GM21825 (cell line): ENCODE measurements at regions not wholly inside any gene's neighbourhood (a gene's known extent, or its start where the extent isn't known, plus 50 kb on each side); places are given as distances from the start of the nearest gene placed in this dataset.

Source experiments
- ATAC-seq: cut with Tn5 transposase; IDR thresholded peaks from one replicate; pipeline ENCODE4 v1.9.1; 2021; ENCODE audit warnings: mild to moderate bottlenecking, moderate library complexity; ENCODE audit not compliant: unreplicated experiment

DNA sequence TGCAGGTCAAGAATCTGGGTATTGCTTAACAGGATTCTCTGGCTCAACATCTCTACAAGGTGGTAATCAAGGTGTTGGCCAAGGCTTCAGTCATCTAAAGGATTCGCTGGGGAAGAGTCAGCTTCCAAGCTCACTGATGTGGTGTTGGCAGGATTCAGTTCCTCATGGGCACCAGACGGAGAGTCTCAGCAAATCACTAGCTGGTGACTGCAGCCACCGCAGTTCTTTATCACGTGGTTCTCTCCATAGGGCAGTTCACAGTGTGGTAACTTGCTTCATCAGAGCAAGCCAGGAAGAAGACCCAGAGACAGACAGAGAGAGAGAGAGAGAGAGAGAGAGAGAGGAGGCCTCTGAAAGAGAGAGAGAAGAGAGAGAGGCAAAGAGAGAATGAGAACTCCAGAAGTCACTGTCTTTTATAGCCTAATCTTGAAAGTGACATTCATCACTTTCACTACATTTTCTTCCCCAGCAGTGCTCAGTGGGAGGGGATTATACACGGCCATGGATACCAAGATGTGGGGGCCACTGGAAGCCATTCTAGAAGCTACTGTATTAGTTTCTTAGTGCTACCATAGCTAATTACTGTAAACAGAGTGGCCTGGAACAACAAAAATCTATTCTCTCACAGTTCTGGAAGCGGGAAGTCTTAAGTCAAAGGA lies 109.2 kb upstream of the SMIM23 start:
- ATAC-seq: no peak

DNA sequence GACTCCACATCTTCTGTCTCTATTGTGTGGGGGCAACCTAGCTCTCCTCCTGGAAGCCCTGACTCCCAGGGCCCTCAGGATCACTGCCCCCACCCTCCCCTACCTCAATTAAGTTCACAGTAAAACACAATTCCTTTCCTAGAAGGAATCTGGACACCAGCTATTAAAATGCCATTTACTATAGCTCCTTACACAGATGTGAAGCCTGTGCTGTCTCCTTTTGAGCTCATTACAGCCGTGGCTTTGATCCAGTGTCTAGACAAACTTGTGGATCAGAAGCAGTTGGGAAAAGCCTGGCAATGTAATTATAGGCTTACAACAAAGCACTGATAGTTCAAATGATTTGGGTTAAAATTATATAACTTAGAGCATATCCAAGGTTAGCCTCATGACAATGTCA lies 107.0 kb upstream of the SMIM23 start:
- no peak for ATAC-seq

DNA sequence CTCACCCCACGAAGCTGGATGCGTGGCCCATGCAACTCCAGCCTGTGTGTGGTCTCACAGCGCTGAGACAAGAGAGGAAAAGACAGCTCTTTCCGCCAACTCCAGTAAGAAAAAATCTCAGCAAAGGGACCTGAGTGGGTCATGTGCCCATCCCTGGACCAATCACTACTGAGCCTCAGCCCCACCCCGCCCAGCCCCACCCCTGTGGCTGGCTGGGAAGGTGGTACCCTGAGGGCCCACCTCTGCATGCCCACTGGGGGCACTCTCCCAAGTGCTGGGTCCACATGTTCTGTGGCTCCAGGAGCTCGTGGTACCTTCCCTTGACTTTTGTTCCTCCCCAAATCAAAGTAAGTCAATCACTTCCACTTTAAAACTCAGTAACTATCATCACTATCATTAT lies 105.1 kb upstream of the SMIM23 start:
- ATAC-seq: no peak

DNA sequence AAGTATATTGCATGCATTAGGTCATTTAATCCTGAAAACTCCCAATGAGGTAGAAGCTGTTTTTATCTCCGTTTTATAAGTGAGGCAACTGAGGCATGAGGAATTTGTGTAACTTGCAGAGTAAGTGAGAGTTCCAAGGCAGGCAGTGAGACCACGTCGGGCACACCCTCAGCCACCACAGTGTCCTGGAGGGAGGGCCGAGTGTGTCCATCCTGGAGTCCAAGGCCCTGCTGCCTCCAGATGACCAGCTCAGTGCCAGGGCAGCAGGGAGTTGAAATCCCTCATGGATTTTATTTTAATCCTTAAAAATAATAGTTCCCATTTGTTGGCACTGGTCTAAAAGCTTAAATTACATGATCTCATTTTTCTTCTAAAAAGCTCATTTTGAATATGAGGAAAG lies 104.6 kb upstream of the SMIM23 start:
- no peak for ATAC-seq

DNA sequence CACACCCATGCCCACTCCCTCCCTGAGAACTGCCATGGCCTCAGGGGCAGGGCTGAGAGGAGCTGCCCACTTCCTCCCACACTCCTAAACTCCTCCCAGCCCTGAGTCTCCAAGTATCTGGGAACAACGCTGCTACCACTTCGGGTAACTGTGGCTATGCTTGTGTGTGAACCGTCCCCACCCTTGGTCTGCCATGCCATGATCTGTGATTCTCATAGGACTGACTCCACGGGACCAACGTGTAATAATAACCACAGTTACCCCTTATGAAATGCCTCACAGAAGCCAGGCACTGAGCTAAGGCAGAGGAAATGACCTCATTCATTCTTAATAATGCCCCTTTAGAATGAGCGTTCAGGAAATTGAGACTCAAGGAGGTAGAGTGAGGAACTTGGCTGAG lies 103.9 kb upstream of the SMIM23 start:
- no peak for ATAC-seq

DNA sequence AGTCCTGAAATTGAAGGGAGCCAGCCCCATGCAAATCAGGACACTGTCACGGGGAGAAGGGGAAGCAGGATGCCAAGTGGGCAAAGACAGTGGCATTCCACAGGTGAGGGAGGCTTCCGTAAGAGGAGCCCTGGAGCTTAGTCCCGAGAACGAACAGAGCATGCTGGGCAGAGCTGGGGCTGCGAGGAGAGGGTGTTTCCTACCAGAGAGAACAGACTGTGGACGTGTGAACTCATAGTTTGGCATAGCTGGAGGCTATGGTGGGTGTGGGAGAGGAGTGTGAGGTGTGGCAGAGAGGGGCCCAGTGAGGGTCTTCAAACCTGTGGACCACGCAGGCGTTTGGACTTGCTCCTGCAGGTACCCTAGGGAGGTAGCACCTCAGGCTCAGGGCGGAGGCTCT lies 102.8 kb upstream of the SMIM23 start:
- ATAC-seq: no peak

DNA sequence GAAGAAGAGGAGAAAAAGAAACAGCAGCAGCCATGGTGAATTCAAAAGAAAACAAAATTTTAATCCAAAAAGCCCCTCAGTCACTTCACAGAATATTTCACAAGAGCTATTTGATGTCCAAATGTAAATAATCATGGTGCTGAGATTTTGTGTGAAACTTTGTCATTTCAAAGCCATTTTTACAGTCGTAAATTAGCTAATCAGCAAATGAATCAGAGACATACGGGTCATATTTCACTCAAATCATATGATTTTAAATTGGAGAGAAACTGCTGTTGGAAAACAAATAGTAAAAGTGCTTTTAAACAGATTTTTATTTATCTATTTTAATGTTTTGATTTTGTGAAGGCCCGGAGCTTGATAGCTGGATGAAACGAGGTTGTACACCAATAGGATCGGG lies 101.4 kb upstream of the SMIM23 start:
- ATAC-seq: no peak

DNA sequence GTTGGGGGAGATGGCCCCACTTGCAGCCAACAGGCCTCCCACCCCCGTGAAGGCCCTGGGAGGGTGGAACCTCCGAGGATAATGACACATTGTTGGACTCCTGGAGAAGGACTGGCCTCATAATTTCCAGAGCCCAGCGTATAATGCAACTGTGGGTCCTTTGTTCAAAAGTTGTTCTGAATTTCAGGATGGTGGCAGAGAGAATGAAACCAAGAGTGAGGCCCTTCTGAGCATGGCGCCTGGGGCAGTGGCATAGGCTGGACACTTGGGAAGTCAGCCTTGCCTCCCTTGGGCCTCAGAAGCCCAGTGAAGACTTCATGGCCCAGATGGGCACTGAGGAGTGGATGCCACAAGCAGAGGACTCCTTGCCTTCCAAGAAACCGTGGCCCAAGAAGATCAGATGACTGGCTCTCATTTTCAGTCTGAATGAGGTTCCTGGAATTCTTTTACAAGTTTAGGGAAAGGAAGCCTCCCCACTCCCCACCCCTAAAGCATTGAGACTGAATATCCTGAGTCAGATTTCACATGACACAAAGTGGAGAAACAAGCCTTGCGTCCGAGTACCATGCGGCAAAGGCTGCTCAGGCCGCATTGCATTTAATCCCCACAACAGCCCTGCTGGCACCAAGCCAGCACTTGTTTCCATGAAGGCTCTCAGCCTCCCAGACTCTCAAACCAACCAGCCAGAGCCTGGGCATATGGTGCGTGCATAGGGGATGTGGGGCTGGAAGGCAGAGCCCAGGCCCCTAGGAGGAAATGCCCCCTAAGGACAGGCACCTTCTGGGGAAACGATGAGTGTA lies 96.7 kb upstream of the SMIM23 start:
- no peak for ATAC-seq

DNA sequence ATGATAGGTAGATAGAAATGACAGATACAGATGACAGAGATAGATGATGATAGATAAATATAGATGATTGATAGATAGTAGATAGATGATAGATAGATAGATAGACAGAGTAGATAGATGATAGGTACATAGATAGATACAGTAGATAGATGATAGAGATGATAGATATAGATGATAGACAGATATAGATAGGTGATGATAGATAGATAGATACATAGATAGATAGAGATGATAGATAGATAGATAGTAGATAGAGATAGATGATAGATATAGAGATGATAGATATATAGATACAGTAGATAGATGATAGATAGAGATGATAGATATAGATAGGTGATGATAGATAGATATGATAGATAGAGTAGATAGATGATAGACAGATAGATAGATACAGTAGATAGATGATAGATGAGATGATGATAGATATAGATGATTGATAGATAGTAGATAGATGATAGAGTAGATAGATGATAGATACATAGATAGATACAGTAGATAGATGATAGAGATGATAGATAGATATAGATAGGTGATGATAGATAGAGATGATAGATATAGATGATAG lies 95.7 kb upstream of the SMIM23 start:
- ATAC-seq: no peak

DNA sequence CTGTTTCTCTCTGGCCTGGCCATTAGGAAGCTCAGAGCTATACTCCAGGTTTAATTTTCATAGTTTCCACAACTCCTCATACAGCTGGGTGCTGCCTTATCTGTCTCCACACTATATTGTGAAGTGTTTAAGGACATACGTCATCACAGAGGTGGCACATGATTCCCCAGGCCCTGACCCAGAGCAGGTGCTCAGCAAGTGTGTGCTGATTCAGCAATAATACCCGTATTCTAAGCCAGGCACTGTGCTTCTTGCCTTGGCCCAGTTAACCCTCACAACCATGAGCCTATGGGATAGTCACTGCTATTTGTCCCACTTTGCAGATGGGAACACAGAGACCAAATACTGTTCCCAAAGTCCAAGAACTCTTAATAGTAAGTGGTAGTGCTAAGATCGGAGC lies 93.5 kb upstream of the SMIM23 start:
- ATAC-seq: no peak

DNA sequence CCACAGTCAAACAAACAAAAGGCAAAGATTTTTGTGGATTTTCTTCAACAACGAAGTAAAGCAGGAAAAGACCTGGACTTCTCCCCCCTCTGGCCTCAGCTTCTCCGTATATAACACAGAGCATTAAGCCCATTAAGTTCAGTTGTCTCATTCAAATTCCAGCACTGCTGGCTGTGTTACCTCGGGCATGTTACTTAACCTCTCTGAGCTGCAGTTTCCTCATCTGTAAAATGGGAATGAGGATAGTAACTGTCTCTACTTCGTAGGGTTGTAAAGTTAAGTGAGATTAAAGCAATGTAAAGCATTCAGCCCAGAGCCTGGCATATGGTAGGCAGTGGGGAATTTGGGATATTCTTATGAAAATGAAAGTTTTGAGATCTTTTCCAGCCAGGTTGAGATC lies 92.7 kb upstream of the SMIM23 start:
- ATAC-seq: no peak

DNA sequence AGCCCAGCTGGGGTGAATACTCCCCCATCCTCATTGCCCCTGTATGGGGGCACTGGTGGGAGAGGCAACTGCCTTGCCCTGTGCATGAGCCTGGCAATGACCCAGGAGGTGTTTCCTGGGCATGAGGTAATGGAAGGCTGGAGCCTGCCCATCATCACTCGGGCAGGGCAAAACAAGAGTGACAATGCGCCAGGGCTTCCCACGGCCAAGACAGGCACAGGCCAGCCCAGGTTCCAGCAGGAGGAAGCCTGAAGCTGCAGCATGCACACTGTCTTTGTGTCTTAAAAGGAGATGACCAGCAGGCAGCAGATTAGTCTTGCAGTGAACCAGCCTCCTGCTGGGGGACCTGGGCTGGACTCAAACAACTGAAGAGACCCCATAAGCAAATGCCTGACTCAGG lies 92.2 kb upstream of the SMIM23 start:
- no peak for ATAC-seq

DNA sequence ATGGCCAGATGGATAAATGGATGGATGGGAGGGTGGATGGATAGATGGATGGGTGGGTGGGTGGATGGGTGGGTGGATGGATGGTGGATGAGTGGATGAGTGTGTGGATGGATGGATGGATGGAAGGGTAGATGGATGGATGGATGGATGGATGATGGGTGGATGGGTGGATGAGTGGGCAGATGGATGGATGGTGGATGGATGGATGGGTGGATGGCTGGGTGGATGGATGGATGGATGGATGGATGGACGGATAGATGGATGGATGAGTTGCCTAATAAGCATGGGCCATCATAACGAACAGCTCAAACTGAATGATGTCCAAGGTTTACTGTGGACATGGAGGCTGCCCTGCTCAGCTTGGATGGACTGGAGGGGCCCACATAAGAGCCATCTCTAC lies 89.8 kb upstream of the SMIM23 start:
- ATAC-seq: no peak

DNA sequence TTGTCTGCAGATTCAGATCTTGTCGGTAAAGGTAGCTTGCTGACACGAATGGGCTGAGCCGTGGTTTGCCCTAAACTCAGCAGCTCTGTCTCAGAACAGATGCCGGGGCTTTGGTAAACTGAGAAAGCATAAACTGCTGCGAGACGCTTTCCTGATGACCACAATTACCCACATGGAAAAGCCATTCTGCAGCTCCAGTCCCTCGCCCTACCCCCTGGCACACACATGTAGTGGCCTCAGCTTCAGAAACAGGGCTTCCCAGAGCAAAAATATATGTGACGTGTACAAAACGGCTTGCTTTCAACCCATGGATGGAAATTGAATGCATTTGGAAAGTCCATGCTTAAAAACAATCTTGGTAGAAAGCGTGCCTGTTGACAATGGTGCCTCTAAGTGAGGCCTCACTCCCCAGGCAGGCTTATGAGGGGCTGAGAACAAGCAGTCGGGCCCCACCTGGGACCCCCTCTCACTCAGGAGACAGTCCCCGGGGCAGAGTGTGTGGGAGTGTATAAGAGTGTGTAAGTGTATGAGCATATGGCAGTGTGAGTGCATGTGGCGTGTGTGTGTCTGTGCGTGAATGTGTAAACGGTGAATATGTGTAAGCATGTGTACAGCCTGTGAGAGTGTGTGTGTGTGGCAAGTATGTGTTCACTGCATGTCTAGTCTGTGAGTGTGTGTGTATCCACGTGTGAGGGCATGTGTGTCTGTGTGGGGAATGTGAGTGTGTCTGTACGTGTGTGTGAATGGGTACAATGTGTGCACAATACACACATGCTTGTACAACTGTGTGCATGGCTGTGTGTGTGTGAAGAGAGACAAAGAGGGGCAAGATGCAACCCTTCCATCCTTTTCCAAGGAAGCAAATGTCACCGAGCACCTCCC lies 88.2 kb upstream of the SMIM23 start:
- no peak for ATAC-seq

DNA sequence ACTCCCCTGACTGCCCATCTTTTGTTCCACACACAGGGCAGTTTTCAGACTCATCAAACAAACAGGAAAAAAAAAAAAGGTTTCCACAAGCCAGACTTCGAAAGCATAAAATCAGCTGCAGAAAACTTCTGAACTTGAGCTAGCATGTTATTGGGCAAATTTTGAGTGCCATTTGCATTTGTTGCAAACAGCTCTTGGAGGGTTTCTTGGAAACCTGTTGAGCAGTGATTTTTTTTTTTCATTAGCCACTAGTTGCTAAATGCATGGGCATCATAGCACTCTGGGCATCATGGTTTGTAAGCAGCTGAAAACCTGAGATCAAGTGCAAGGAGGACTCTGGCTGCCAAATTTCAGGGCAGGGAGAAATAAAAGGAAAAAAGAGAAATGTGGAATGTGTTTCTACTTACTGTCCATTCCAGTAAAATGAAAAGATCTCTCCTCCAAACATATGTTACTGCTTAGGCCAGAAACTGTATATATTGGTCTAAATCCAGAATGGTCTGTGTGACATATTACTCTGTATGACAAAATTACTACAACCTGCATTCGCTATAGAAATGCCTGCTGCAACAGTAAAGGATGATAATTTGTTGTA lies 85.2 kb upstream of the SMIM23 start:
- ATAC-seq: no peak

DNA sequence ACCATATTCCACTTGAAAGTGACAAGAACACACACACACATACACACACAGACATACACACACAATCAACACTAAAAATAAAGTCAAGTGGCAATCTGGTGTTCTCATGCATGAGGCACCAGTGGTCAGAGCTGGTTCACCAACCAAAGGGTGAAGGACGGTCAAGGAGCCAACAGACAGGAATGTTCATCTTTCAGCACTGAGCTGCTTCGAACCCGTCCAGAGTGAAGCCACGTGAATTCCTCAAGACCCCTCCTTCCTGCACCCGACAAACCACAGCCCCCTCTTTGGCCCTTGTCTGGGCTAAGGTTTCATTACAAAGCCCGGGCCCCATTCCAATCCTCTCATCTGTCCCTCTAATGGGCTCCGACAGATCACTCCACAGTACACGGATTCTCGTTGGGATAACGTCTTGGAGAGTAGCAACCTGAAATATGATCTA lies 84.5 kb upstream of the SMIM23 start:
- ATAC-seq: no peak

DNA sequence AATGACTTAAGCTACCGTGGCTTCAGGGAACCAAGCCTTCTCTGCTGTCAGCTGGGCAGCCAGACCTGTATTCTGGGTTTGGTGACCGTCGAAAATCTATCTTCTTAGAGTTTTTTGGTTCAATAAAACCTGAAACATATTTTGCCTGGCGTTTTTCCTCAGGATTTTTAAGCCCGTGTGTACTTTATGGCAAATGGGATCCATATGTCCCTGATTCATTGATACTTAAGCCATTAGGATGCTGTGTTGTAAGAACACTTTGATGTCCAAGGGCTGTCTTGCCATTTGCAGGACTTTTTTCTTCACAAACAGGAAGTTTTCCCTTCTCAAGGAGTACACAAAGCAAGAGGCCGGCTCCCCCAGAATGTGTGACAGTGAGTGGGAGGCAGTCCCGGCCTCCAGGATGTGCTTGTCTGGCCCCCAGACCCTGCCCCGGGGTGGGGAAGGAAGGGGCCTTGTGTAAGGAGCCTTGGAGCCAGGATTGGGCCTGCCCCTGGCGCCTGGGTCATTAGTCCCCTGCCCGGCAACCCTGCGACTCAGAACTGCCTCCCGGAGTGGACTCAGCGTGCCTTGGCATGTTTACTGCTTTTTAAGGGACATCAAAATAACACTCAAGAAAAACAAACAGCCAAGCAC lies 83.4 kb upstream of the SMIM23 start:
- no peak for ATAC-seq

DNA sequence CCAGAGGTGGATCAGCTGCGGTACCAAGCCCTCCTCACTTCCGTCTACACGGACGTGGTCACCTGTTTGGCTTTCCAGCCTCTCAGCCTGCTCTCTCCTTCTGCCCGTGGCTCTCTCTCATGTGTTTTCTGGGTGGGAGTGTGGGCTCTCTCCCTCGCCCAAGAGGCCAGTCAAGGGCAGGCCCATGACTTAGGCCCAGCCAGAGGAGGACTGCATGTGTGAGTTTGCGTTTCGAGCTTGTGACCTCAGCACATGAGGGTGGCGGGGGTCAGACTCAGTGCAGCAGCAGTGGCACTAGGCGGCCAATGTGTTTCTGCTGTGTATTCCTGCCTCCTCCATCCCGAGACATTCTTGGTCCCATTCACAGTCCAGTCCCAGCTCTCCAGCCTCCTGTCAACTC lies 82.5 kb upstream of the SMIM23 start:
- ATAC-seq: no peak

DNA sequence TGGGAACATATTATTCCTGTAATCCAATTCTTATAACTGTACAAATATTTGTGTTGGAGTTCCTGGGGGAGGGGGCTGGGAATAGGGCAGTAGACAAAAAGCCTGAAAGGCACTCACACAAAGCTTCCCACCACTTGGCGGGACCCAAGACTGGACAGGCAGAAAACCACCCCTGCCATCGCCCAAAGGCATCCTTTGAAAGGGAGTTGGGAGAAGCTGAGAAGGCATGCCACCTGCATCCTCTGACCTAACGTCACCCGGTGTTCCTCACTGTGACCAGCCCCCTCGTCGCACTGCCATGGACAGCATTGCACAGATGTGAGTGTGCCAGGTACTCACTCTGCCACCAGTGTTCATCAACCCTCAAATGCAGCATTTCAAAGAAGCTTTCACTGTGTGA lies 80.6 kb upstream of the SMIM23 start:
- no peak for ATAC-seq

DNA sequence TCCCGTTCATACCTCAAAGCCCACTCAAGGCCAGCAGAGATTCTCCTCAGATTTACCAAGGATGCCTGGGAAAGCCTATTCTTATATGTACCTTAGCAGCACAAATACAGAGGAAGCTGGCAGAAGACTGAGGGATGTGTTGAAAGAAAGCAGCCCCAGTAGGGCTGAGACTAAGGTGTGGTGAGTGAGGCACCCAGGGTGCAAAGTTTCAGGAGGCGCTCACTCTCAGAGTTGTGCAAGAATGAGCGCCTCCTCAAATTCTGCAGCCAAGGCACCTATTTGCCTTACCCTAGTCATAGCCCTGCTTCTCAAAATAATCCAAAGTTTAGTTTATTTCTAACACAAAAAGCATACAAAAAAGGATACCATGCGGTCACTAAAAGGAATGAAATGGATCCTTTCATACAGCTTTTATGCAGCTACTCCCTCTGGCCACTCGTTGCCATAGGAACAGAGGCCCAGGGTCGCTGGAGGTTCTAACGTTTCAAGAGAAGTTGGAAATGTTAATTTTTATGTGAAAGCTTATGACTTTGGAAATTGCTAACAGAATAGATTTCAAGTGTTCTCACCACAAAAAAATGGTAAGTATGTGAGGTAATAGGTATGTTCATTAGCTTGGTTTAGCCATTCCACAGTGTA lies 79.7 kb upstream of the SMIM23 start:
- no peak for ATAC-seq
